DMS153 (cell line): ENCODE measurements at regions not wholly inside any gene's neighbourhood (a gene's known extent, or its start where the extent isn't known, plus 50 kb on each side); places are given as distances from the start of the nearest gene placed in this dataset.
A peak's percentile ranks its signal among the peaks of the same experiment; 100 is the strongest.

Source experiments
- DNase-seq: peaks from one replicate; lab custom pipeline; 2025; lab: John Stamatoyannopoulos, UW

GRCh38 chr6:26312501-26313397 is 52.2 kb upstream of the BTN3A2 start:
- peak; percentile 83 for DNase-seq
